ENCODE measurements at regions not wholly inside any gene's neighbourhood (a gene's known extent, or its start where the extent isn't known, plus 50 kb on each side); places are given as distances from the start of the nearest gene placed in this dataset.

GRCh38 chr1:178033019-178033418, 60.9 kb upstream of the RASAL2 start:
- no peak overlapping the region for H3K9ac ChIP-seq (ENCODE audit: control insufficient read depth, extremely low read depth, insufficient read depth, low read length)
- no peak overlapping the region for H3K4me2 ChIP-seq (ENCODE audit: control insufficient read depth, extremely low read depth, insufficient read depth, low read depth, low read length)
- H3K27me3 ChIP-seq (ENCODE audit: control insufficient read depth, extremely low read depth, insufficient read depth, low read length): no peaks in the 10 kb centered on the region
- H2AFZ ChIP-seq (ENCODE audit: control insufficient read depth, low read length): no peak overlapping the region
- no peak overlapping the region for H3K27ac ChIP-seq (ENCODE audit: control insufficient read depth, insufficient read depth, low read length)
- H3K36me3 ChIP-seq (ENCODE audit: control insufficient read depth in 2 of 2, extremely low read depth in 1 of 2, insufficient read depth in 2 of 2, low read length in 2 of 2): no peaks in the 10 kb centered on the region
- peaks cover 2% of the 10 kb centered on the region for H3K4me1 ChIP-seq (ENCODE audit: control insufficient read depth, extremely low read depth, insufficient read depth, low read length)
- H3K79me2 ChIP-seq (ENCODE audit: control insufficient read depth, insufficient read depth, low read length): no peaks in the 10 kb centered on the region
- no peak for FAIRE-seq
- no peaks in the 10 kb centered on the region for H4K20me1 ChIP-seq (ENCODE audit: control insufficient read depth, extremely low read depth, insufficient read depth, low read length)
- no peaks in the 10 kb centered on the region for H3K9me1 ChIP-seq (ENCODE audit: control insufficient read depth, extremely low read depth, insufficient read depth, low read length)
- no peak for DNase-seq (ENCODE audit: low read depth, low spot score)
- dilution Hi-C loops (cut with MboI; ENCODE audit: extremely low pct_ligation_motif_present, low sequenced_read_pairs): no loop called here
- no peaks in the 10 kb centered on the region for H3K9me3 ChIP-seq (ENCODE audit: control insufficient read depth, low read depth, low read length)
- TF ChIP-seq CTCF (optimal IDR thresholded peaks at IDR 0.05 in 1 of 3, IDR thresholded peaks at IDR 0.05 in 1 of 3, conservative IDR thresholded peaks at IDR 0.05 in 1 of 3; ENCODE audit: extremely low read depth in 1 of 3, insufficient read depth in 2 of 3, low read length in 3 of 3): no peak
- TF ChIP-seq EZH2 (IDR thresholded peaks at IDR 0.05; ENCODE audit: low read length): no peak
- H3K4me3 ChIP-seq (ENCODE audit: control insufficient read depth in 2 of 3, extremely low read depth in 1 of 3, insufficient read depth in 2 of 3, low read depth in 1 of 3, low read length in 3 of 3): no peak overlapping the region

GRCh38 chr1:178034676-178035075, 59.2 kb upstream of the RASAL2 start:
- DNase-seq (ENCODE audit: low read depth, low spot score): no peak
- no peak overlapping the region for H3K27ac ChIP-seq (ENCODE audit: control insufficient read depth, insufficient read depth, low read length)
- no peaks in the 10 kb centered on the region for H4K20me1 ChIP-seq (ENCODE audit: control insufficient read depth, extremely low read depth, insufficient read depth, low read length)
- no peaks in the 10 kb centered on the region for H3K9me3 ChIP-seq (ENCODE audit: control insufficient read depth, low read depth, low read length)
- peaks cover 2% of the 10 kb centered on the region for H3K4me1 ChIP-seq (ENCODE audit: control insufficient read depth, extremely low read depth, insufficient read depth, low read length)
- H3K9ac ChIP-seq (ENCODE audit: control insufficient read depth, extremely low read depth, insufficient read depth, low read length): no peak overlapping the region
- H3K4me2 ChIP-seq (ENCODE audit: control insufficient read depth, extremely low read depth, insufficient read depth, low read depth, low read length): no peak overlapping the region
- no peaks in the 10 kb centered on the region for H3K79me2 ChIP-seq (ENCODE audit: control insufficient read depth, insufficient read depth, low read length)
- H3K4me3 ChIP-seq (ENCODE audit: control insufficient read depth in 2 of 3, extremely low read depth in 1 of 3, insufficient read depth in 2 of 3, low read depth in 1 of 3, low read length in 3 of 3): no peak overlapping the region
- H2AFZ ChIP-seq (ENCODE audit: control insufficient read depth, low read length): no peak overlapping the region
- dilution Hi-C loops (cut with MboI; ENCODE audit: extremely low pct_ligation_motif_present, low sequenced_read_pairs): no loop called here
- TF ChIP-seq EZH2 (IDR thresholded peaks at IDR 0.05; ENCODE audit: low read length) (no peak), CTCF (optimal IDR thresholded peaks at IDR 0.05 in 1 of 3, IDR thresholded peaks at IDR 0.05 in 1 of 3, conservative IDR thresholded peaks at IDR 0.05 in 1 of 3; ENCODE audit: extremely low read depth in 1 of 3, insufficient read depth in 2 of 3, low read length in 3 of 3) (no peak)
- H3K36me3 ChIP-seq (ENCODE audit: control insufficient read depth in 2 of 2, extremely low read depth in 1 of 2, insufficient read depth in 2 of 2, low read length in 2 of 2): no peaks in the 10 kb centered on the region
- no peak for FAIRE-seq
- H3K27me3 ChIP-seq (ENCODE audit: control insufficient read depth, extremely low read depth, insufficient read depth, low read length): no peaks in the 10 kb centered on the region
- no peaks in the 10 kb centered on the region for H3K9me1 ChIP-seq (ENCODE audit: control insufficient read depth, extremely low read depth, insufficient read depth, low read length)

All from keratinocyte (primary cell).